ENCODE measurements at regions not wholly inside any gene's neighbourhood (a gene's known extent, or its start where the extent isn't known, plus 50 kb on each side); places are given as distances from the start of the nearest gene placed in this dataset.

DNA sequence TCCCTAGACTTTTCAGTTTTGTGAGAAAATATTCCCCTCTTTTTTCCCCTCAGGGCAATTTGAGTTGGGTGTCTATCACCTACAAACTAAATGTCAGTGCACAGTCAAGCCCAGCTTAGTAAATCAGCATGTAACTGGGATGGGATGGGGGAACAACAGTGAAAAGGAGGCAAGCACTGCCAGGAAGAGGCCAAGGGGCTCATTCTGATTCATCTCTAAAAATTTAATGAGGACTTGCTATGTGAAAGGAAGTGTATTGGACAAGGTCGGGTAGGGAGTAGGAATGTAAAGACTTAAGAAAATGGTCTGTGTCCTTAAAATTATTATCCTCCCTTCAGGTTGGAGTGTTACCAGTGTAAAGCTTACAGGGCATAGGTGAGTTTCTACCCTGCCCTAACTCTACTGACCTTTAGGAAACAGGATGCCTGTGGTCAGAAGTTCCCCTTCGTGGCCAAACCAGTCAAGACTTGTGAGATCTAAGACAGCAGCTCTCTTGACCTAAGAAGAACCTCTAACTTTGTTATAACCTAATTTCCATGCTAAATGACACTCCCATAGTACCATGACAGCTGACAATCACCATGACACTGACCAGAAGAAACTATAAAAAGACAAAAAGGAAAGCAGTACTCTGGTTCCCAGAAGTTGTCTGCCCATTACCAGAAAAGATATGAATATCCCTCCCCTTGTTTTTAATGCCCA, 194.4 kb upstream of the LDB2 start:
- Histone ChIP-seq H3K4me3 (no peak overlapping the region), H3K27me3 (no peaks in the 10 kb centered on the region), H3K9me3 (no peaks in the 10 kb centered on the region), H3K4me1 (peaks cover 9% of the 10 kb centered on the region), H3K36me3 (no peaks in the 10 kb centered on the region), H3K27ac (no peak overlapping the region)
- TF ChIP-seq, protein P1, sequence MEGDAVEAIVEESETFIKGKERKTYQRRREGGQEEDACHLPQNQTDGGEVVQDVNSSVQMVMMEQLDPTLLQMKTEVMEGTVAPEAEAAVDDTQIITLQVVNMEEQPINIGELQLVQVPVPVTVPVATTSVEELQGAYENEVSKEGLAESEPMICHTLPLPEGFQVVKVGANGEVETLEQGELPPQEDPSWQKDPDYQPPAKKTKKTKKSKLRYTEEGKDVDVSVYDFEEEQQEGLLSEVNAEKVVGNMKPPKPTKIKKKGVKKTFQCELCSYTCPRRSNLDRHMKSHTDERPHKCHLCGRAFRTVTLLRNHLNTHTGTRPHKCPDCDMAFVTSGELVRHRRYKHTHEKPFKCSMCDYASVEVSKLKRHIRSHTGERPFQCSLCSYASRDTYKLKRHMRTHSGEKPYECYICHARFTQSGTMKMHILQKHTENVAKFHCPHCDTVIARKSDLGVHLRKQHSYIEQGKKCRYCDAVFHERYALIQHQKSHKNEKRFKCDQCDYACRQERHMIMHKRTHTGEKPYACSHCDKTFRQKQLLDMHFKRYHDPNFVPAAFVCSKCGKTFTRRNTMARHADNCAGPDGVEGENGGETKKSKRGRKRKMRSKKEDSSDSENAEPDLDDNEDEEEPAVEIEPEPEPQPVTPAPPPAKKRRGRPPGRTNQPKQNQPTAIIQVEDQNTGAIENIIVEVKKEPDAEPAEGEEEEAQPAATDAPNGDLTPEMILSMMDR (IDR thresholded peaks at IDR 0.05) = no peak
- TF ChIP-seq POLR2AphosphoS5 (IDR thresholded peaks at IDR 0.05) = no peak
- no peak for TF ChIP-seq POLR2A (IDR thresholded peaks at IDR 0.05)
- no peak for TF ChIP-seq EP300 (IDR thresholded peaks at IDR 0.05)
- no peak for DNase-seq (ENCODE audit: low spot score in 2 of 2)
- 74% methylated on average over 2 of the region's 2 CpGs for WGBS

DNA sequence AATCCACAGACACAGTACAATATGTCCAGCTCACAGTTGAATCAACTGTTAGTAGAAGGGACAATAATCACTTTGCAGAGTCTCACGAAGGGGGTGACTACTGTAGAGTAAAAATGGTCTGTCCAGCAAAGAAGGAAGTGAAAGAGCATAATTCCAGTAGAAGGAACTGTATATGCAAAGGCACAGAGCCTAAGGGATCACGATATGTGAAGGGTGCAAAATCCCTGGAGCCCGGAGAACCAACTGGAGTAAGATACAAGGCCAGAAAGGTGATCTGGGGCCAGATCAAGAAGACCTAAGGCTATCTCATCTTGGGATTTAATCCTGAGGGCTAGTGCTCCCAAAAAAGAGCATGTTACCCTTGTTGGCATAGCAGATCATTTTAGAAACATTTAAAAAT, 192.7 kb upstream of the LDB2 start:
- no peaks in the 10 kb centered on the region for H3K36me3 ChIP-seq
- H3K4me3 ChIP-seq = no peak overlapping the region
- H3K9me3 ChIP-seq = no peaks in the 10 kb centered on the region
- H3K27ac ChIP-seq = no peak overlapping the region
- 85% methylated on average over 3 of the region's 3 CpGs for WGBS
- H3K4me1 ChIP-seq = peaks cover 9% of the 10 kb centered on the region
- no peak for TF ChIP-seq EP300 (IDR thresholded peaks at IDR 0.05)
- no peak for TF ChIP-seq POLR2AphosphoS5 (IDR thresholded peaks at IDR 0.05)
- TF ChIP-seq POLR2A (IDR thresholded peaks at IDR 0.05) = no peak
- TF ChIP-seq, protein P1 (IDR thresholded peaks at IDR 0.05) = no peak
- no peaks in the 10 kb centered on the region for H3K27me3 ChIP-seq
- DNase-seq (ENCODE audit: low spot score in 2 of 2) = no peak

DNA sequence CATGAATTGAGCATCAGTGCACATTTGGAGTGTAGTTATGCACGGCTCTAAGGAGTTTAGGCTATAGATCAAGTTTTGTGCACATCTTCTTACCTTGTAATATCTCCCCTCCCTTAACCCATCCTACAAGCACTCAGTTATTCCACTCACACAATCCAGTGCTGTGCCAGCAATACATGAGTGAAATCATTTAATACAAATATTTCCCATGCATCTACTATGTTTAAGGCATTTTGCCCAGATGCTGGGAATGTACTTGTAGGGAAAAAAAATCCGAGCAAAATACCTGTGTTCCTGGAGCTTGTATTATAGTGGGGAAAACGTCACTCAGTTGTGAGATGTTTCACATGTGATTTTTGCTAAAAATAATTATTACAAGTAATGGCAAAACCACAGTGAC, 191.6 kb upstream of the LDB2 start:
- Histone ChIP-seq H3K36me3 (no peaks in the 10 kb centered on the region), H3K4me3 (no peak overlapping the region), H3K27ac (no peak overlapping the region), H3K9me3 (no peaks in the 10 kb centered on the region), H3K4me1 (peaks cover 7% of the 10 kb centered on the region), H3K27me3 (no peaks in the 10 kb centered on the region)
- TF ChIP-seq POLR2AphosphoS5 (IDR thresholded peaks at IDR 0.05) = no peak
- TF ChIP-seq, protein P1 (IDR thresholded peaks at IDR 0.05) = no peak
- no peak for TF ChIP-seq POLR2A (IDR thresholded peaks at IDR 0.05)
- DNase-seq (ENCODE audit: low spot score in 2 of 2) = no peak
- 77% methylated on average over 3 of the region's 3 CpGs for WGBS

DNA sequence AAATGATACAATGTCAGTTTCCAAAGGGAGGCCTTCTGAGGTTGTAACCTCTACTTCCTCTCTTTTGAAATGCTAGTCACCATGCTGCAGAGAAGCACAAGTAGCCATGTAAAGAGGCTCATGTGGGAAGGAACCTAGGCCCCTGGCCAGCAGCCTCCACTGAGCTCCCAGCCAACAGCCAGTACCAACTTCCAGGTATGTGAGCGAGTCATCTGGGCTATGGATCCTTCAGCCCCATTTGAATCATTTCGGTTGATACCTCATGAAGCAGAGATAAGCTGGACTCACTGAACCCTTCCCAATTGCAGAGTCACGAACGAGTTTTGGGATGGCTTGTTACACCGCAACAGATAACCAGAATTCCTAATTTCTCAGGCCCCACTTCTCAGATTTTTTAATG, 187.0 kb upstream of the LDB2 start:
- Histone ChIP-seq H3K4me3 (no peak overlapping the region), H3K9me3 (no peaks in the 10 kb centered on the region), H3K27me3 (no peaks in the 10 kb centered on the region), H3K27ac (no peak overlapping the region), H3K36me3 (no peaks in the 10 kb centered on the region), H3K4me1 (no peaks in the 10 kb centered on the region)
- no peak for TF ChIP-seq POLR2A (IDR thresholded peaks at IDR 0.05)
- TF ChIP-seq EP300 (IDR thresholded peaks at IDR 0.05) = no peak
- TF ChIP-seq, protein P1 (IDR thresholded peaks at IDR 0.05) = no peak
- TF ChIP-seq POLR2AphosphoS5 (IDR thresholded peaks at IDR 0.05) = no peak
- DNase-seq (ENCODE audit: low spot score in 2 of 2) = no peak
- WGBS = 98% methylated on average over 5 of the region's 5 CpGs

DNA sequence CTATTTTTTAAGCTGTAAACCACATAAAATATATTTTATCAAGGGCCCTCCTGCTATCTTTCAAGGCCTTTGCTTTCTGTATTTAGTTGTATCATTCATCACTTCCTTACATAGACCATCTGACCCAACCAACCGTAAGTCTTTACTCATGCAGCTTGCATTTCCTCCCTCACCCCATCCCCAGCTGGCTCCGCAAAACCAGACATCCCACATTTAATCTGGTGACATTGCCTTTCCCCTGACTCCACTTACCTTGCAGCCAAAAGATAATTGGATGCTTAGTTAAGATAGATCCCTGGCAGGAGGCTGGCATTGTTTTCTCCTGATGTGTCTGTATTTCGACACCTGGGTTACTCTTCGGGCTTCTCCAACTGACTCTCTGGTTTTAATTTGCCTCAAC, 183.7 kb upstream of the LDB2 start:
- Histone ChIP-seq H3K36me3 (no peaks in the 10 kb centered on the region), H3K4me3 (no peak overlapping the region), H3K27me3 (no peaks in the 10 kb centered on the region), H3K27ac (no peak overlapping the region), H3K4me1 (no peaks in the 10 kb centered on the region), H3K9me3 (no peaks in the 10 kb centered on the region)
- 90% methylated on average over 4 of the region's 4 CpGs for WGBS
- TF ChIP-seq EP300 (IDR thresholded peaks at IDR 0.05) (no peak), POLR2AphosphoS5 (IDR thresholded peaks at IDR 0.05) (no peak), POLR2A (IDR thresholded peaks at IDR 0.05) (no peak)
- TF ChIP-seq, protein P1 (IDR thresholded peaks at IDR 0.05) = no peak
- no peak for DNase-seq (ENCODE audit: low spot score in 2 of 2)

Measured in suprapubic skin (tissue), 4 donors.